Lower lobe of right lung (tissue), 2 donors: ENCODE measurements at regions not wholly inside any gene's neighbourhood (a gene's known extent, or its start where the extent isn't known, plus 50 kb on each side); places are given as distances from the start of the nearest gene placed in this dataset.

Experiments
- ATAC-seq, 2 donors: fragments of 200-7000 bp; cut with Tn5 transposase; one replicate each; pipeline ENCODE4 v1.9.1; 2020 to 2022; ENCODE audit warnings: mild to moderate bottlenecking in 2 of 2, moderate library complexity in 2 of 2
- DNase-seq: peaks from one replicate; pipeline ENCODE4 v3.0.0-alpha.2; 2020
- H3K27ac ChIP-seq: fragments of 200-600 bp; one replicate; pipeline ENCODE4 v1.8.0; 2022
- H3K27me3 ChIP-seq: fragments of 200-600 bp; one replicate; pipeline ENCODE4 v1.8.0; 2022; ENCODE audit warnings: low read depth
- H3K36me3 ChIP-seq: fragments of 200-600 bp; one replicate; pipeline ENCODE4 v1.8.0; 2022; ENCODE audit warnings: mild to moderate bottlenecking
- H3K4me1 ChIP-seq: fragments of 200-600 bp; one replicate; pipeline ENCODE4 v1.8.0; 2022
- H3K4me3 ChIP-seq: fragments of 200-600 bp; one replicate; pipeline ENCODE4 v1.8.0; 2022; ENCODE audit warnings: mild to moderate bottlenecking
- H3K9me3 ChIP-seq: fragments of 200-600 bp; one replicate; pipeline ENCODE4 v1.8.0; 2022
- CTCF ChIP-seq: fragments of 200-600 bp; IDR thresholded peaks from one replicate; pipeline ENCODE4 v1.8.0; 2022; ENCODE audit warnings: antibody characterized with exemption, mild to moderate bottlenecking
- intact Hi-C: fragments of 100-400 bp; cut with DNase I; formaldehyde crosslinking; loops from one replicate; pipeline ENCODE4 v1.11.0; 2022
- donor health status: DM: no; HTN: yes; CAD: no; lungs with severe emphysema.

GRCh38 chr3:181999314-181999713, 287.6 kb downstream of the SOX2 start:
- Histone ChIP-seq H3K4me1 (no peaks in the 10 kb centered on the region), H3K36me3 (no peaks in the 10 kb centered on the region), H3K27ac (no peak overlapping the region), H3K4me3 (no peak overlapping the region), H3K9me3 (no peaks in the 10 kb centered on the region), H3K27me3 (no peaks in the 10 kb centered on the region)
- intact Hi-C loops, result no loop called here
- no peak for TF ChIP-seq CTCF
- DNase-seq (no peak), ATAC-seq (no peak)

DNA sequence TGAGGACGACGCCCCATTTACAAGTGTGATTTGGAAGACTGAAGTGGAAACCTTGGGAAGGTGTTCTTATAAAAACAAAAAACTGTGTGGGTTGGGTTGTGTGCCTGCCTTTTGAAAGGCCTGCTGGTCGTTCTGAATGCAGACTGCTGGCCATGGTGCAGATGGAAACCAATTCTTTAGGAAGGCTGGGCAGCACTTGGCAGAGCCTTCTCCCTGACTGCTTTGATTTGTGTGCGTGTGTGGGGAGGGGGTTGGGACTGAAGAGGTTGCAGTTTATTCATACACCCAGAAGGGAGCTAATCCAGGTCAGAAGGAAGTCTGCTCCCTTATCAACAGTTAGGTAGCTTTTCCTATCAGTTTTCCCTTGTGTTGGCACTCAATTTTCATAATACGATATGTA, 288.7 kb downstream of the SOX2 start:
- DNase-seq (no peak), ATAC-seq (no peak)
- Histone ChIP-seq H3K27me3 (no peaks in the 10 kb centered on the region), H3K9me3 (no peaks in the 10 kb centered on the region), H3K27ac (no peak overlapping the region), H3K36me3 (no peaks in the 10 kb centered on the region), H3K4me1 (no peaks in the 10 kb centered on the region), H3K4me3 (no peak overlapping the region)
- intact Hi-C loops, result no loop called here
- no peak for TF ChIP-seq CTCF

- no peaks in the 10 kb centered on the region for H3K4me1 ChIP-seq
- H3K36me3 ChIP-seq, result no peaks in the 10 kb centered on the region
- no peak overlapping the region for H3K27ac ChIP-seq
- no peaks in the 10 kb centered on the region for H3K27me3 ChIP-seq
- TF ChIP-seq CTCF, result no peak
- no peak overlapping the region for H3K4me3 ChIP-seq
- H3K9me3 ChIP-seq, result no peaks in the 10 kb centered on the region
- intact Hi-C loops, result no loop called here
- ATAC-seq, result no peak
- DNase-seq, result no peak
These were observed 293.5 kb downstream of the SOX2 start for GRCh38 chr3:182005219-182005618.

- no peak for TF ChIP-seq CTCF
- intact Hi-C loops, result no loop called here
- no peaks in the 10 kb centered on the region for H3K36me3 ChIP-seq
These were observed 294.0 kb downstream of the SOX2 start for GRCh38 chr3:182005701-182006100.

DNA sequence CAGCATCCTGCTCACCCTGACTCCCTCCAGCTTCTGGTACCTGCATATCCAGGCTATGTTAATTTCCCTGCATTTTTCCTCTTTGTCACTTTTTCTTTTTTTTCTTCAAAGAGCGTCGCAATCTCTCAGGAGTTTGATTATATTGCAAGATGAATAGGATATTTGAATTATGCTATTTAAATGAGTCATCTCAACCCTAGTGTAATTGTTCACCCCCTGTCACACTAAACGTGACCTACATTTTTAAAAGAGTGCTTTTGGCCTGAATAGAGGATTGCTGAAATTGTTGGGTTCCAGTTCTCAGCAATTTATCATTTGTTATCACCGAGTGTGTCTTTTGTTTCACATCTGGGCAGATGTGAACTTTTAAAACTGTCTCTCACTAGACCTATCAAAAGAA, 294.7 kb downstream of the SOX2 start:
- Histone ChIP-seq H3K27me3 (no peaks in the 10 kb centered on the region), H3K36me3 (no peaks in the 10 kb centered on the region), H3K4me3 (no peak overlapping the region), H3K9me3 (no peaks in the 10 kb centered on the region), H3K4me1 (no peaks in the 10 kb centered on the region), H3K27ac (no peak overlapping the region)
- no peak for ATAC-seq
- no peak for DNase-seq
- TF ChIP-seq CTCF, result no peak
- intact Hi-C loops, result no loop called here

More at GRCh38 chr3:182005701-182006100, 294.0 kb downstream of the SOX2 start:
- H3K4me1 ChIP-seq, result no peaks in the 10 kb centered on the region
- no peaks in the 10 kb centered on the region for H3K9me3 ChIP-seq
- no peak overlapping the region for H3K27ac ChIP-seq
- ATAC-seq (no peak), DNase-seq (no peak)
- no peak overlapping the region for H3K4me3 ChIP-seq
- no peaks in the 10 kb centered on the region for H3K27me3 ChIP-seq

DNA sequence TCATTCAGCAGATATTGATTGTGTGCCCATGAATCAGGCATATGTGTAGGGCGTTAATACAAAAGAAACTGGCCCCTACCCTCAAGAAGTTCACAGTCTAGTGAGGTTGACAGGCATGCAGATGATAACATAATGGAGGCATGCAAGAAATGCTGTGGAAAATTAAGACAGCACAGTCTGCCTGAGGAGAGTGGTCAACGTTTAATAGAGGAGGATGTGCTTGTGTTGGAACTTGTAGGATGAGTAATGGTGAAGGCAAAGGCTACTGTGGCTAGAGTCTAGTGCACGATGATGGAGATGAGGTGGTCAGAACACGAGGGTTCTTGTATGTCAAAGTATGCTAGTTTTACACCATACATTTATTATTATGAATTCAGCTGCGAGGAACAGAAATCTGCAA, 295.7 kb downstream of the SOX2 start:
- intact Hi-C loops, result no loop called here

More for the DNA sequence above, 295.7 kb downstream of the SOX2 start:
- no peak for TF ChIP-seq CTCF
- Histone ChIP-seq H3K4me3 (no peak overlapping the region), H3K9me3 (no peaks in the 10 kb centered on the region), H3K4me1 (no peaks in the 10 kb centered on the region), H3K36me3 (no peaks in the 10 kb centered on the region), H3K27ac (no peak overlapping the region), H3K27me3 (no peaks in the 10 kb centered on the region)
- DNase-seq (no peak), ATAC-seq (no peak)
